GM18517 (cell line): ENCODE measurements at regions not wholly inside any gene's neighbourhood (a gene's known extent, or its start where the extent isn't known, plus 50 kb on each side); places are given as distances from the start of the nearest gene placed in this dataset.
"Not testable (repeated sequence)": the region's sequence is repeated elsewhere in the genome, so short reads cannot be mapped to it uniquely, and the experiment has no call there.

Source experiments
- ATAC-seq: cut with Tn5 transposase; IDR thresholded peaks from one replicate; pipeline ENCODE4 v1.9.1; 2021; ENCODE audit warnings: mild to moderate bottlenecking, moderate library complexity; ENCODE audit not compliant: unreplicated experiment

DNA sequence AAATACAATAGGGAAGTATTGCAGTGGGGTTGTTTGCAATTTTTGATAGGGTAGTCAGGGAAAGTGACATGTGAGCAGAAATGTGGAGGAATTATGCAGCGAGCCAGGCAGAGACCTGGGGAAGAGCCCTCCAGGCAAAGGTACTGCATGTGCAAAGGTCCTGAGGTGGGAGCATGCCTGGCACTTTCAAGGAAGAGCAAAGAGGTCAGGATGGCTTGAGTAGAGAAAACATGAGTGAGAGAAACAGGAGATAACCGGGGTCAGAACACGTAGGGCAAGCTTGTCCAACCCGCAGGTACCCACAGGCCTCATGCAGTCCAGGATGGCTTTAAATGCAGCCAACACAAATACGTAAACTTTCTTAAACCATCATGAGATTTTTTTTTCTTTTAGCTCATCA, 71.0 kb downstream of the COQ2 start:
- ATAC-seq, result no peak

DNA sequence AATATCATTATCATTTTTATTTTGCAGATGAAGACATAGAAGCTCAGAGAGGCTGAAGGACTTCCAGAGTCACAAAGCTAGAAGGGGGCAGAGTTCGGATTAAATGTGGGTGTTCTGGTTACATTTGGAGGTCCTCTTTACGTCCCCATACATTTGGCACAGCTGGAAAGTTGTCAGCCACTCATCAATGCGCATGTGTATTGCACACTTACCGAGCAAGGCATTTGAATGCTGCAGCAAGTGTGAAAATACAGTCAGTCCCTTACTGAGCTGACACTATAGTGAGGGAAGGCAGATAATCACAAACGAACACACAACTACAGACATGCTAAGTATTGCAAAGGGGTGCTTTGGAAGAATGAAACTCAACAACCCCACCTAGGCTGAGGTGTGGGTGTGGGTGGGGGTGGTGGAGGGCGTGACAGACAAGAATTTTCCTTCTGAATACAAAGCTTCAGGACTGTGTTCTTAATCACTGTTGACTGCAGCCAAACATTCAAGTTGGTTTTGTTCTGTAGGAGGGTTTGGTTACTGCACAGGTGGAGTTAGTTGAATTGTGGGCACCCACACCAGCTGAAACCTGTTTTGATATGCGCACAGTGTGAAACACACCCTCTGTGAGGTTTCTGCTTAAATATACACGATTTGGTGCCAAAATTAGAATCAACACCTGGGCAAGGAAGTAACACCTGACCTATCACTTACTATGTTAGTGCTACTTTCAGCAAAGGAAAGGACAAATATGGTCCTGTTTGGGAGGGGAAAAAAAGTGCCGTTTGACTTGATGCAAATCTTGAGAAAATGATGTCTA, 72.4 kb downstream of the COQ2 start:
- peak; percentile 91 for ATAC-seq

DNA sequence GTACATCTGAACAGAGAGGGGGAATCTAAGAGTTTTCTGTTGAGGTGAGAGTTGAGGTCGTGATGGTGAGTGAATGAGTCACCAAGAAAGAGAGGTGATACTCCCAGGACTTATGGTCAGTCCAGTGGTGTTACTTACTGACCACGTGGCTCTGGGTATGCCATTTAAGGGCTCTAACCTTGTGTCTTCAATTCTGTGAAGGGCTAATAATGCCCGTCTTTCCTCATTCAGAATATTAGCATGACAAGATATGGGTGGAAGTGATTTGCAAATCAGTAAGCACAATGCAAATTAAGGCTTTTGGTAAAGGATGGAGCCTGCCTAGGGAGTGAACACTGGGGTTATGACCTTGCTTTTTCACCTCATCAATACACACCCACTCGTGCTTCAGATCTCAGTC, 75.2 kb downstream of the COQ2 start:
- no peak for ATAC-seq

DNA sequence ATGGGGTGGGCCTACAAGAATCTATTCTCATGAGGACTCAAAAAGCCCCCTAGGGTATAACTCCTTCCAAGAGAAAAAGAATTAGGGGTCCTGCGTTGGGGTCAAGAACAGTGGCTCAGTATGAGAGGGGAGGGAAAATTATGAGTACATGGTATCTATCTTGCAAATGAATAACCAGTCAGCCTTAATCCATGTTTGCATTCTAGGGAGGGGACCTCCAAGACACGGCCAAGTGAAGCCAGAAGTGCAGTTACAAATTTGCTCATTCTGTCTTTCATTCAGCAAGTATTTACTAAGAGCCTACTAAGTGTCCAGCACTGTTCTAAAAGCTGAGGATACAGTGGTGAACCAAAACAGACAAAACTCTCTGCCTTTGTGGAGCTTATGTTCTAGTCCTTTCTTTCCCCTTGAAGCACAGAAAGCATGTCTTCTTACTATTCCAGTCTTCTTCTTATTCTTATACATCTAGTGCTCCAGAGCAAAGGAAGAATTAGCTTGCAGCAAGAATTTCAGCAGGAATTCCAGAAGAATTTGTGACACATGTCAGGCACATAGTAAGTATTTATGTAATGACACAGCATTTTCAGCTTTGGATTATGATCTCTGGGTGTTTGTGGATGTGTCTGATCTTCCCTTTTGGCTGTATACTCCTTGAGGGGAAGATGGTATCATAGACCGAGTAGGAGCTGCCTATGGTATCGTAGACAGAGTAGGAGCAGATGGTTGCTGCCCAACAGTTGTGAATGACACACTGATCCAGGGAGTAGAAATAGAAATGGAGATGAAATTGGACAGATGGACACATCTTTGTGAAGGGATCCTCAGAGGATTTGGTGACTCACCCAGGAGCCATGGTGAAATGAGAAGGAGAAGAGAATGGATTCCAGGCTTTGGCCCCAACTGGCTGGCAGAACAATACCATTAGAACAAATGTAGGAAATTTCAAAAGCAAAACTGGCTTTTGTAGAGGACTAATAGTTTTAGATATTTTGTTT, 75.9 kb downstream of the COQ2 start:
- ATAC-seq, result no peak

DNA sequence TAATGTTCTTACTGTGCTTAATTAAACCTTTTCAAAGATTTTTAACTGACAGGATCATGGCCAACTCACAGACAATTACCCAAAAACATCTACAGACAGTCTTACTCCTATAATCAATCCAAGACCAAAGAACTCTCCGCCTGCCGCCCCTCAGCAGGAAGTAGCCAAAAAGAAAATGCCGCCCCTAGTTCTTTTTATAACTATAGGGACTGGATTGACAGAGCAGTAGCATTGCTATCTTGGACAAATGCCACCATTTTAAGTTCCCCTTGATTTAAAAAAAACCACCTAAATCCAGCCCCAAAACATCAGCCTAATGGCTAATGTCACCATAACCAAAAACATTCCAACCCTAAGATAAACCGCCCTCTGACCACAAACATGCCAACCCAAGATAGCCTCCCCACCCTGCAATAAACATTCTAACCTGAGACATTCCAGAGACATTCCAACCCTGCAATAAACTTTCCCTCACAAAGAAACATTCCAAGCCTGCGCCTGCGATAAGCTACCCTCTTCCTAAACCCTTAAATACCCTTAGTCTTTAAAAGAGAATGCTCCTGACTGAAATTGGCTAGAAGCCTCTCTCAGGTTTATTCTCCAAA, 77.0 kb downstream of the COQ2 start:
- ATAC-seq, result no peak

DNA sequence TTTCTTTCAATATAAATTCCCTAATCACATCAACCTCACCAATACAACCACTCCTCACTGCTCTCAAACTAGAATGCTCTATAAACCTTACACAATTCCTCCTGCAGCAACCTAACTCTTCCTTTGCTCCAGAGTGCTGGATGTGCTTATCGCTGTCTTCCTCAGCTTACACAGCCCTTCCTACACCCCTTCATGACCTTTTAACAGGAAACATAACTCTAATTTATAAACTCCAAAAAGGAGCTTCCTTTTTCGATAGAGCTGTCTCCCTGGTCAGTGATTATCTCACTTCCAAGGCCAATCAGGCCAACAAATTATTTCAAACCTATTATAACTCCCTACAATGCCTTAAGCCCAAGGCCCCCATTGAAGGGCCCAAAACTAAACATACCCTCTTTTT, 78.8 kb downstream of the COQ2 start:
- ATAC-seq, result no peak

DNA sequence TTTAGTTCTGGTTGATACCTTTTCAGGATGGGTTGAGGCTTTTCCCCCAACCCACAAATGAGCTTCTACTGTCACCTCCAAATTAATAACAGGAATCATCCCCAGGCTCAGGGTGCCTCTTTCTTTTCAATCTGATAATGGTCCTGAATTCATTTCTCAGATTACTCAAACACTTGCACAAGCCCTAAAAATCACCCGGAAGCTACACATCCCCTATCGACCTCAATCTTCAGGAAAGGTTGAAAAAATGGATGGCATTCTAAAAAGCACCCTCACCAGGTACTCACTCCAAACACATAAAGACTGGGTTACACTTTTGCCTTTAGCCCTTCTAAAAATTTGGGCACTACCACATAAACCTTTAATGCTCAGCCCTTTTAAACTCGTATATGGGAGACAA, 79.9 kb downstream of the COQ2 start:
- no peak for ATAC-seq

DNA sequence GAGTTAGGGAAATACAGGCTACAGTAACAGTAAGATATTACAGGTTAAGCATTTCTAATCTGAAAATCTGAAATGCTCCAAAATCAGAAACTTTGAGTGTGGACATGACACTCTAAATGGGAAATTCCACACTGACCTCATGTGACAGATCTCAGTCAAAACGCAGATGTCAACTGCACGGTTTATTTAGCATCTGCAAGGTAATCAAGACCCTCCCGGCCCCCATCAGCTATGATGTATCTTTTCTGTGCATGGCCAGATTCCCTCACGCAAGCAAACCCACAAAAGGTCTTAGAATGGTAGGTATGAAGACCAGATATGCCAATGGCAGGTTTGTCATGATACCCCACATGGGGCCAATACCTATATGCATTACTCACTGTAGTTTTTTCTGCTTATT, 82.8 kb downstream of the COQ2 start:
- ATAC-seq, result no peak

DNA sequence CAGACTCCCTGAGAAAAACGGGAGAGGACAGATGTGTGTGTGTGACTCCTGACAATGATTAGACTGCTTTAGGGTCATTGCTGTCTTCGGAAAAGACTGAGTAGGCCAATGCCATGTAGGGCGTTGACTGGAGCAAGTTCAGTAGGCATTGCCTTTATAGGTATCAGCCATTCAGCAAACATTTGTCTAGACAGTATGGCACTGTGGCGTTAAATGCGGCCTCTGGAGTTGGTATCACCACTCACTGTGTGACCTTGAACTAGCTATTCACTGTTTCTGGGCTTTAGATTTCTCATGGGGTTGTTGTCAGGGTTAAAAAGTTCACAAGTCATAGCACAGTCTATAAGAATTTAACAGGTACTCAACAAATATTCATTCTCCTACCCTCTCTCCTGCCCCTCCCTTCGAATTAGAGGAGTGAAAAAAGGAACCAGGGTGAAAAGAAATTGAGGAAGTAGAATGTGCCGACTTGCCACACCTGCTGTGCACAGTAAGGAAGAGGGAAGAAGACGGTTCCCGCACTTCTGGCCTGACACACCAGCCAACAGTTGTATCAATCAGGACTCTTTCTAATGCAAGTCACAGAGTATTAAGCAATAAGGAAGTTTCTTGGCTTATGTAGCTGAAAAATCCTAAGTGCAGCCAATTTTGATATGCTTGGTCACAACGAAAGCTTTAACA, 83.2 kb upstream of the PLAC8 start:
- no peak for ATAC-seq

DNA sequence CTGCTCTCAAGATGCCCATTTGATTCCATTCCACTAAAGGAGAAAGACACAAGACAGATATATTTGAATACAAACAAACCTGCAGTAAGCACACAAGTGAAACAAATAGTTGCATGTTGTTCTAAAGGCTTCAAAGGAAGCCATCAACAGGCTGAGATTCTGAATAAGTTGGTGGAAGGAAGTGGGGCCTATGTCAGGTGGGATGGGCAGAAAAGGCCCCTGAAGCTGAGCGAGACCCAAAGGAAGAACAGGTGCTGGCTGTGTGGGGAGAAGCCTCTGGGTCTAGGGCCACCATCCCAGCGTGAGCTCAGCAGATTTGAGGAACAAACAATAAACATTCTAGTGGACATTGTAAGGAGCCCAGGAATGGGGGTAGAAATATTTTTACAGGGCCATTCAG, 82.4 kb upstream of the PLAC8 start:
- ATAC-seq, result no peak

DNA sequence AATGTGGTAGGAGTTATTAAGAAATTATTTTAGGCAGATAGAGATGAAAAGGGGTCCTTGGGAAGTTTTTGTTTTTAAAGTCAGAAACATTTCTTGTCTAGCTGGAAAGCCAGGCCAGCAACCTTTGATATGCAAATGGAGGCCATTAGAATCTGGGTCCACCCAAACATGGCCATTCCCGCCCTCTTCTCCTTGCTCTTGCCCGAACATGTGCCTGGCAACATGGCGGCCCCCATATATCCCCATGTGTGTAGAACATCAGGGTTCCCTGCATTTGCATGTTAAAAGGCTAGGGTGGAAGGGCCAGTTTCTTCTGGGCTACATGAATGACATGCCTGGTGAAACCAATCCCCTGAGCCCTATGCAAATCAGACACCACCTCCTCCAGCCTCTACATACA, 80.7 kb upstream of the PLAC8 start:
- ATAC-seq, result no peak

DNA sequence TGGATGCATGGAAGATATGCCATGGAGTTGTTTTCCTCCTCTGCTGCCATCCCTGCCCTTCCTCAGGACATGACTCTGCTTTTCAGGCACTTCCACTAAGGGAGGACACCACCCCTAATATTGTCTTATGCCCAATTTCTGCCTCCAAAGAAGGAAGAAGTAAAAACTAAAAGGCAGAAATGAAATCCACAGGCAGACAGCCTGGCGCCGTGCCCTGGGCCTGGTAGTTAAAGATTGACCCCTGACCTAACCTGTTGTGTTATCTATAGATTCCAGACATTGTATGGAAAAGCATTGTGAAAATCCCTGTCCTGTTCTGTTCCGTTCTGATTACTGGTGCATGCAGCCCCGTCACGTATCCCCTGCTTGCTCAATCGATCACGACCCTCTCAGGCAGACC, 80.1 kb upstream of the PLAC8 start:
- not testable (repeated sequence) for ATAC-seq

DNA sequence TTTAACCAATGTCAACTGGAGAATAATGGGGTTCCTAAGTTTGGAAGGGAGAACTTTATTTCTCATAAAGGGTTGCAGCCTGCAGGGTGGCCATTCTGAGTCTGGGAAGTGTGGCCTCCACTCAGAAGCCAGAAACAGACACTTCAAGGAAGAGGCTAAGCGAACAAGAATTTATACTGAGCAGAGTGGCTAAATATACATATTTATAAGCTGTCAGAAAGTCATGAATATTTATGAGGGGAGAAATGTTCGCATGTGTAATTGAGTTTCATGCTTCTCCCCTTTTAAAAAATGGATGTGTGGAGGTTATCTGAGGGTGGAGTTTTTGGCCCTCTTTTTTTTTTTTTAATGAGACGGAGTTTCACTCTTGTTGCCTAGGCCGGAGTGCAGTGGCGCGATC, 78.1 kb upstream of the PLAC8 start:
- ATAC-seq, result no peak

DNA sequence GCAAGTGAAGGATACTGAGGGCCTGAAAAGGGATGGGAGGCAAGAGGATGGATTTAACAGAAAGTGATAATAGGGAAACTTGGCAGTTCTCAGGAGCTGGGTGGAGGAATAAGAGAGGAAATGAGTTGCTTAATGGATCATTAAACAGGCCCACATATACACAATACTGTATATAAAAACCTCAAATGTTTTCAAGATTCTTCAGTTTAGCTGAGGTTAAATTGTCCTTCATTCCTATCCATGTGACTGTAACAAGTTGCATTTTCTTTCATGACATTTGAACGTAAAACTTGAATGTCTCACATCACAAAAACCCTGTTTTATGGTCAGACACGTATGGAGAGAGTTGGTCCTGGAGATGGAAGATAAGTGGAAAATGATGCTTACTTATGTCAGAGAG, 76.5 kb upstream of the PLAC8 start:
- no peak for ATAC-seq

DNA sequence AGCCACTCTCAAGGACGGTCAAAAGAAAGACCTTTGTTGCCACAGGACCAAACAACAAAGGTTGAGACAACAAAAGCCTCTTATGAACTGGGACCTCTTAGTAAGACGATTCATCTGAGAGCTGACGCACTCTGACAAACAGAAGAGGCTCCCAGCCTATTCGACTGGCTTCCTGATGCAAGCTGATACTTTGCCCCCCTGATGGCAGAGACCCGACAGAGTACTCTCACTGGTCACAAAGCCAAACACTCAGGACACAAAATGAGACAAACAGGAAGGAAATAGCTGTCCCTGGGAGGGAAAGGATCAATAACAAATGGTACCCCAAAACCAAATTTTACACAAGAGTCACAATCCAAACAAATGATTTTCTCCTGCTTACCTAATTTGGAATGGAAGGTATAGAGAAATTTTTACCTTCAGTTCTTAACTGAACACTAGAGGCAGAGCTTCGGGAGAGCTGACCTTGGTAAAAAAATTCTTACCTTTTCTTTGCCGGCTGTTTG, 75.2 kb upstream of the PLAC8 start:
- ATAC-seq, result no peak

DNA sequence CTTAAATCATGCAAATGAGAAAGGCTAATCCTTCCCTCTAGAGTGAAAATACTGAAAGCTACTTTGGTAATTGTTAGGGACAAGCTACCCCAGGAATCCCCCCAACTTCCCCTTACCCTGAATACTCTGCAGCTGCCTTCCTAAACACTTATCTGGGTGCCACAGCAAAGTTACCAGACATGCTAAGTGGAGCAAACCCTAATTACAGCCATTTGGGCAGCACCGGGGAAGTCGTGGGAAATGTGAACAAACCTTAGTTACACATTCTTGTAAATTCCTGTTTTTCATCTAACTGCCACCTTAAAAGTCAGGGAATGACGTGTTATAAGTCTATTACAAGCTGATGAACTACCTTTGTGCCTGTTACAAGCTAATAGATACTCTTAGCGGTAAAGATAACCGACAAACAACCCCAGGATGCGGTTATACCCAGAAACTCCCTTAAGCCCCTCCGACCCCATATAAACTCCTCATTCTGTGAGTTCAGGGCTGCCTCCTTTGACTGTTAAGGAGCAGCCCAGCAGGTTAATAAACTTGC, 66.0 kb upstream of the PLAC8 start:
- no peak for ATAC-seq

DNA sequence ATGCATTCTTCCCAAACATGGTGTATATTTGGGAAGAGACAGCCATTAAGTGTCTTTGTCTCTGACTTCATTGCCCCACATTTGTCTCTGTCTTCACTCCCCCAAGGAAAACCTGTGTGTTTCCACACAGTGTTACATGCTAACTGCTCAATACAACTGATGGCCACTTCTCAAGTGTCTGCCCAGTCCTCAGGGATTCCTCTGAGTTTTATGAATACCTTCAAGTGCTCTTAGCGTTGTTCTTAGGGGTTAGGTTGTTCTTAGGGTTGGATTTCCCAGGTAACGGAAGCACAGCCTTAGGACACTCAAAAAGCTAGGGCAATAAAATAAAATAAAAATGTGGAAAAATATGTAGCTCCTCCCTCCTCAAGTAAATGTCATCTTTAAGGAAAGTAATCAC, 64.7 kb upstream of the PLAC8 start:
- no peak for ATAC-seq

DNA sequence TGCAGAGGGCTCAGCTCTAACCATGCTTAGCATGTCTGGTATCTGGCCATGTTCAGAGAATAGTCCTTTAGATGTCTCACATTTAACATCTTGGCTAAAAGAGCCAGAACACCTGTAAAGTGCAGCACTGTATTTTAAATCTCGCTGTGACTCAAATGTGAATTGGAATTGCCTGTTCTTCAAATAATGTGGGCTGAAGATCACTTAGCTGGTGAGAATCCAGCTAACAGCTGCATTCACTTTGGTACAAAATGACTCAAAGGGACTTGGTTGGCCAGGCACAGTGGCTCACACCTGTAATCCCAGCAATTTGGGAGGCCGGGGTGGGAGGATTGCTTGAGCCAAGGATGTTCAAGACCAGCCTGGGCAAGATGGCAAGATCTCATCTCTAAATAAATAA, 63.5 kb upstream of the PLAC8 start:
- peak; percentile 42 for ATAC-seq

DNA sequence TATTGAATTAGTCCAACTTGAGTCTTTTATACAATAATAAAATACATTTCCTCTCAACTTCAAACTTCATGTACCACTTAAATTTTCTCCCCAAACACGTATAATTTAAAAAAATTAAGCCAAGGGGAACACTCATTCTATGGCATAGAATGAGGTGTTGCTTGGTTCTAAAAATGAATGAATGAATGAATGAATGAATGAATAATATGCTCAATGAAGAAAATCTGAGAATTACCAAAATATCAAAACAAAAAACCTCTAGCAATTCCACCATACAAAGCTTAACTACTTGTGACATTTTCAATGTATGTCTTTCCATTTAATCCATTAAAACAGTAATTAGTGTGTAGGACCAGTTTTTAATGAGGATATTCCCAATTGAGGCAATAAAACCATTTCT, 62.7 kb upstream of the PLAC8 start:
- ATAC-seq, result no peak

DNA sequence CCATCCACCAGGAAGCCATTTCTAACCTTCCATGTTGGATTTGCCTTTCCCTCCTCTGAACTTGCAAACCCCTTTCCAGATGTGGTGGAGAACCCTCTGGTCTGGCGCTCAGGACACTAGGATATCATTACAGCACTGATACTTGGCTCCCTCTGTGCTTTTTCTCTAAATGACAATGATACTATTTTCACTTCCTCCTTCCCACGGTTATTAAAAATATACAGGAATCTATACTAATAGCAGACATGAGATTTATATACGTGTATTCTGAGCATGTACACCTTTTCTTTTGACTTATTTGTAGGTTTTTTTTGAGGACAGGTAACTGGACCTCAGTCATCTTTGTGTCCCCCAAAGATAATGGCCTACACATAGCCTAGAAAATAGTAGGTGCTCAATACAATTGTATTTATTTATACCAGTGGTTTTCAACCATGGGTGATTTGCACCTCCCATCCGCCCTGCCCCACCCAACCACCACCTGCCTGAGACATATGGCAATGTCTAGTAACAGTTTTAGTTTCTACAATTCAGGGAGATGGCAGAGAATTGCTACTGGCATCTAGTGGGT, 60.4 kb upstream of the PLAC8 start:
- peak; percentile 62 for ATAC-seq
